Activated T-cell treated with anti-CD3 and anti-CD28 coated beads, Interleukin-2, amount 50 U/mL, for 72 hours (primary cell): ENCODE measurements at regions not wholly inside any gene's neighbourhood (a gene's known extent, or its start where the extent isn't known, plus 50 kb on each side); places are given as distances from the start of the nearest gene placed in this dataset.

Experiments
- ATAC-seq, 2 donors: fragments of 150-1000 bp; cut with Tn5 transposase; replicated peaks in 1 of 2; 2 replicates each; pipeline ENCODE4 v1.10.0; 2021; ENCODE audit warnings: moderate library complexity in 2 of 2, mild to moderate bottlenecking in 1 of 2
- DNase-seq, 2 donors: peaks; one replicate each; pipeline ENCODE4 v3.0.0; 2021 to 2022; ENCODE audit warnings: mixed read lengths in 1 of 2
- H3K27ac Mint-ChIP-seq: one replicate; pipeline ENCODE4 v1.8.0; 2022; ENCODE audit warnings: mild to moderate bottlenecking, moderate library complexity, mixed read lengths
- H3K27me3 Mint-ChIP-seq: one replicate; pipeline ENCODE4 v1.8.0; 2022; ENCODE audit warnings: low read depth, mixed read lengths
- H3K36me3 Mint-ChIP-seq, 2 donors: one replicate each; pipeline ENCODE4 v1.8.0; 2022; ENCODE audit warnings: mixed read lengths in 2 of 2, mild to moderate bottlenecking in 1 of 2; ENCODE audit not compliant: insufficient read depth in 2 of 2
- H3K4me1 Mint-ChIP-seq: one replicate; pipeline ENCODE4 v1.8.0; 2022; ENCODE audit warnings: low read depth, mixed read lengths
- H3K4me3 Mint-ChIP-seq, 2 donors: one replicate each; pipeline ENCODE4 v1.8.0; 2022; ENCODE audit warnings: mild to moderate bottlenecking in 2 of 2, mixed read lengths in 2 of 2, moderate library complexity in 2 of 2
- H3K9me3 Mint-ChIP-seq, 2 donors: one replicate each; pipeline ENCODE4 v1.8.0; 2022; ENCODE audit warnings: mixed read lengths in 2 of 2

GRCh38 chr1:162927421-162927820 is 66.4 kb upstream of the CCDC190 start:
- no peak for ATAC-seq
- Mint-ChIP-seq H3K4me1 (peaks cover 1% of the 10 kb centered on the region), H3K9me3 (no peaks in the 10 kb centered on the region), H3K4me3 (no peak overlapping the region), H3K36me3 (no peaks in the 10 kb centered on the region), H3K27me3 (peaks cover 36% of the 10 kb centered on the region), H3K27ac (no peak overlapping the region)
- no peak for DNase-seq

DNA sequence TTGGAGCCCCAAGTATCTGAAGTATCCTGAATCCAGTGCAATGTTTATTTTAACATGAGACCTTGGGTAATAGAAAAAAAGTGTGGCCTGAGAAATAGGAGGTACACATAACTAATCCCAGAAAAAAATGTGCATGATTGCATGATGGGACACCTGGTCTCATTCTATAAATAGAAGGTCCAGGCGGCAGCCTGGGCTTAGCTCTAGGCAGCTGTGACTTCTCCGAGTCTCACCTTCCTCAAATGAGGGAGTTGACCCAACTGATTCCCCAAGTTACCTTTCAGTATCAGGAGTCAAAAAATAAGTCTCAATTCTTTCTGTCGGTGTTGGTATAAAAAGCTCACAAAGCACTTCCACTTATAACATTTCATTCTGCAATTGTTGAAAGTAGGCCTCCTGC is 65.9 kb upstream of the CCDC190 start:
- H3K9me3 Mint-ChIP-seq: no peaks in the 10 kb centered on the region
- no peak overlapping the region for H3K27ac Mint-ChIP-seq
- peaks cover 6% of the 10 kb centered on the region for H3K4me1 Mint-ChIP-seq
- DNase-seq (no peak), ATAC-seq (no peak)
- H3K4me3 Mint-ChIP-seq: no peak overlapping the region
- peaks cover 32% of the 10 kb centered on the region for H3K27me3 Mint-ChIP-seq
- no peaks in the 10 kb centered on the region for H3K36me3 Mint-ChIP-seq

GRCh38 chr1:162924179-162924578 is 63.2 kb upstream of the CCDC190 start:
- Mint-ChIP-seq H3K9me3 (no peaks in the 10 kb centered on the region), H3K4me3 (no peak overlapping the region), H3K4me1 (peaks cover 7% of the 10 kb centered on the region), H3K27ac (no peak overlapping the region), H3K27me3 (peaks cover 15% of the 10 kb centered on the region), H3K36me3 (no peaks in the 10 kb centered on the region)
- ATAC-seq: no peak
- DNase-seq: no peak

- no peaks in the 10 kb centered on the region for H3K36me3 Mint-ChIP-seq
- ATAC-seq (no peak), DNase-seq (no peak)
Measured at GRCh38 chr1:162922201-162922600, 61.2 kb upstream of the CCDC190 start.

DNA sequence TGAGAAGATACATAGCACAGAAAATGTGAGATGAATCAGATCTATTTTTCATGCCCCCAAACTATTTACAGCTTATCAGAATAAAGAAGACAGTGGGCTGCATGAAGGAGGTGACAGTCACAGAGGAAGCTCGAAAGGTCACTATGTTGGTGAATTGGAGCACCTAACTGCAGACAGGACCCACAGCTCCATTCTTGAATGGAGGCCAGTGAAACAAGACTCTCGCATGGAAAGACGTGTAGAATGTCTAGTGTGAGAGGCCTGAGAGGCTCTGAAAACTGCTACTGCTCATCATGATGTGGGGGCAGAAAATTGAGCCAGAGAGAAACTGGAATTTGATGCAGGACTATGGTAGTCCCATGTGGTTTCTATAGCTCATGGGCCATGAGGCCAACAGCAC is 60.3 kb upstream of the CCDC190 start:
- Mint-ChIP-seq H3K27me3 (peaks cover 17% of the 10 kb centered on the region), H3K4me3 (no peak overlapping the region), H3K27ac (no peak overlapping the region), H3K4me1 (peaks cover 7% of the 10 kb centered on the region), H3K36me3 (no peaks in the 10 kb centered on the region), H3K9me3 (no peaks in the 10 kb centered on the region)
- no peak for ATAC-seq
- DNase-seq: no peak

More at GRCh38 chr1:162922201-162922600, 61.2 kb upstream of the CCDC190 start:
- Mint-ChIP-seq H3K4me3 (no peak overlapping the region), H3K27ac (no peak overlapping the region), H3K4me1 (peaks cover 7% of the 10 kb centered on the region), H3K9me3 (no peaks in the 10 kb centered on the region), H3K27me3 (peaks cover 17% of the 10 kb centered on the region)

GRCh38 chr1:162919034-162919433 is 58.1 kb upstream of the CCDC190 start:
- DNase-seq (no peak), ATAC-seq (no peak)
- H3K9me3 Mint-ChIP-seq: peaks cover 1% of the 10 kb centered on the region in 2 donors
- H3K4me1 Mint-ChIP-seq: peaks cover 7% of the 10 kb centered on the region
- H3K27me3 Mint-ChIP-seq: peaks cover 6% of the 10 kb centered on the region
- H3K36me3 Mint-ChIP-seq: no peaks in the 10 kb centered on the region
- no peak overlapping the region for H3K27ac Mint-ChIP-seq
- no peak overlapping the region for H3K4me3 Mint-ChIP-seq

DNA sequence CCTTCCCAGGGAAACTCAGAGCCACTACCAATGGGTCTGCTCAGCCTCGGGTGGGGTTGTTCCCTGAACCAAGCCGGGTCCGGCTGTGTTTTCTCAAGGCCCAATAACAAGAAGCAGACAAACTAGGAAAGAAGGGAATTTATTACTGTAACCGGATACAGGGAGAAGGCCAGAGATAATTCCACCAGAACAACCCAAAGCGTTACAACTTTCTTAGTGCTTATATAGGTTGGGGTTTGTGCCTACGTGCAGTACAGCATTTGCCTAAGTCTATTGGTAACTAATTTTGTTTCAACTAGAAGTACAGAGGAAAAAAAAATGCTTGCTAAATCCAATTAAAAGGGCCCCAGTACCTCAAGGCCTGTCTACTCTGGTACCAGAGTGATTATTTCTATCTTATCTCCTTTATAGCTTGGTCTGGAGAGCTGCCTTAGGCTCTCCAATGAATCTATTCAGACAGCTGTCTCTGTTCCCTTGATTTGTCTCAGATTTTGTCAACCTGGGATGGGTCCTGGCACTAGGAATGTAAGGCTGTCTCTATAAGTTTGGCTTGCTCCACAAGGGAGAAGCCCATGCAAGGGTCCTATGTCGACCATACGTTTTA is 57.3 kb upstream of the CCDC190 start:
- no peak overlapping the region for H3K27ac Mint-ChIP-seq
- no peak for DNase-seq
- H3K27me3 Mint-ChIP-seq: peaks cover 6% of the 10 kb centered on the region
- ATAC-seq: no peak
- no peak overlapping the region for H3K4me3 Mint-ChIP-seq
- H3K9me3 Mint-ChIP-seq: peaks cover 1% of the 10 kb centered on the region in 2 donors
- H3K36me3 Mint-ChIP-seq: no peaks in the 10 kb centered on the region
- peaks cover 7% of the 10 kb centered on the region for H3K4me1 Mint-ChIP-seq

DNA sequence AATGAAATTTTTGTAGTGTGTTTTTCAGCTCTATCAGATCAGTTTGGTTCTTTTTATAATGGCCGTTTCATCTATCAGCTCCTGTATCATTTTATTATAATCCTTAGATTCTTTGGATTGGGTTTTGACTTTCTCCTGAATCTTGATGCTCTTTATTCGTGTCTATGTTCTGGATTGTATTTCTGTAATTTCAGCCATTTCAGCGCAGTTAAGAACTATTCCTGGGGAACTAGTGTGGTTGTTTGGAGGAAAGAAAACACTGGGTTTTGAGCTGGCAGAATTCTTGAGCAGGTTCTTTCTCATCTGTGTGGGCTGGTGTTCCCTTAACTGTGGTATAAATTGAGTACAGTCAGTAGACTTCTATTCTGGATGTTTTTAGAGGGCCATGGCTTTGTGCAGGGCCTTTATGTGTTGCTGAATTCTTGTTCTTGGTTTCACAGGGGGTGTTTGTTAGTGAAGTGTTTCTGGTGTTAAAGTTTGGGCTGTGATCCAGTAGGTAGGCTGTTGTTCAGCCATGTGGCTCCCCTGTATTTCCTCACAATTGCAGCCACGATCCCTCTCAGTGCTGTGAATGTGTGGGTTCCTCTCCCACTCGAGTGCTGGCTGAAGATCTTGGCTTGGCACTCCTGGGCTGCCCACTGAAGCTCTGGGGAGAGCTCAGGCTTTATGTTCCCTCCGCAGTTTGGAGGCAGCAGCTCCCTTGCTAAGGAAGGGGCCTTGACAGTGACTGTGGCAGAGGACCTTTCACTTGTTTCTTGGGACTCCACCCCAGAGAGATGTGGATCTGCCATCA is 56.0 kb upstream of the CCDC190 start:
- no peak overlapping the region for H3K4me3 Mint-ChIP-seq
- peaks cover 5 to 6% of the 10 kb centered on the region in 2 donors for H3K9me3 Mint-ChIP-seq
- peaks cover 5 to 11% of the 10 kb centered on the region in 2 donors for H3K36me3 Mint-ChIP-seq
- ATAC-seq (no peak), DNase-seq (no peak)
- H3K27me3 Mint-ChIP-seq: peaks cover 6% of the 10 kb centered on the region
- H3K27ac Mint-ChIP-seq: no peak overlapping the region
- peaks cover 2% of the 10 kb centered on the region for H3K4me1 Mint-ChIP-seq

- peaks cover 5 to 7% of the 10 kb centered on the region in 2 donors for H3K9me3 Mint-ChIP-seq
- ATAC-seq (no peak), DNase-seq (no peak)
- no peak overlapping the region for H3K4me3 Mint-ChIP-seq
- no peak overlapping the region for H3K27ac Mint-ChIP-seq
- H3K27me3 Mint-ChIP-seq: peaks cover 6% of the 10 kb centered on the region
- H3K36me3 Mint-ChIP-seq: peaks cover 6 to 12% of the 10 kb centered on the region in 2 donors
- no peaks in the 10 kb centered on the region for H3K4me1 Mint-ChIP-seq
Measured at GRCh38 chr1:162916407-162916806, 55.4 kb upstream of the CCDC190 start.

DNA sequence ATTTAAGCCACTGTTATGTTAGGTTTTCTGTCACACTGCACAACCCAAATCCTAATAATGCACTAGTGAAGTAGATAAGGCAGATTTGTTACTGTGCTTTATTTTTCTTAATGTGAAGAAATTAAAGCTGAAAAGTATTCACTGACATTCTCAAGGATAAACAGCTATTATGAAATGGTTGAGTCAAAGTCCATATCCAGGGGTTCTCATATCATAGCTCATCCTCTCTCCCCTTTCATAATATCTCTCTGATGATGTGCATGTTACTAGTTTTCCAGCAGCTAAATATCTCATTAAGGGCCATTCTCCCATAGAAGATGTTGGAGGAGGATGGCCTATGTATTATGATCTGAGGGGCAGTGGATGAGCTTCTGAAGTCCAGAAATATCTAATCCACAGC is 53.6 kb upstream of the CCDC190 start:
- Mint-ChIP-seq H3K36me3 (peaks cover 6 to 12% of the 10 kb centered on the region in 2 donors), H3K4me1 (no peaks in the 10 kb centered on the region), H3K4me3 (no peak overlapping the region), H3K9me3 (peaks cover 5 to 7% of the 10 kb centered on the region in 2 donors), H3K27ac (no peak overlapping the region), H3K27me3 (peaks cover 6% of the 10 kb centered on the region)
- ATAC-seq: no peak
- DNase-seq: no peak

DNA sequence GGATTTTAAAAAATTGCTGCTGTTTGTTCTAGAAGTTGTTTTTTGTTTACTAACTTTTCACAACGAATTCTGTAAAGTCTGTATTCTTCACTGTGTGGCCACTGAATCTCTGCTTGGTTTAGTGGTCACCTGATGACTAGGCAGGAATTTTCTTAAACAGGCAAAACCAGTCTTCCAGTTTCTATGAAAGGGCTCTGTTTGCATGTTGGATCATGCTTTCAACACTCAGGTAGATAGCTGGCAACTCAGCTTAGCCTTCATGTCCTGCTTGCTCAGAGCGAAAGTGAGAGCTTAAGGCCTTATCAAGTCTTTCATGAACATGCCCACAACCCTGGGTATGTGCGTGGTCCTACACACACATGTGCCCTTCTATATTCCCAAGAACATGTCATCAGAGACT is 52.4 kb upstream of the CCDC190 start:
- no peaks in the 10 kb centered on the region for H3K4me1 Mint-ChIP-seq
- H3K36me3 Mint-ChIP-seq: peaks cover 6 to 12% of the 10 kb centered on the region in 2 donors
- H3K27ac Mint-ChIP-seq: no peak overlapping the region
- no peak for DNase-seq
- ATAC-seq: no peak
- peaks cover 5 to 7% of the 10 kb centered on the region in 2 donors for H3K9me3 Mint-ChIP-seq
- peaks cover 6% of the 10 kb centered on the region for H3K27me3 Mint-ChIP-seq
- no peak overlapping the region for H3K4me3 Mint-ChIP-seq

- no peaks in the 10 kb centered on the region for H3K4me1 Mint-ChIP-seq
- no peak overlapping the region for H3K4me3 Mint-ChIP-seq
- no peak for DNase-seq
- H3K9me3 Mint-ChIP-seq: peaks cover 5 to 7% of the 10 kb centered on the region in 2 donors
- H3K27ac Mint-ChIP-seq: no peak overlapping the region
- H3K36me3 Mint-ChIP-seq: peaks cover 6 to 12% of the 10 kb centered on the region in 2 donors
- no peaks in the 10 kb centered on the region for H3K27me3 Mint-ChIP-seq
- ATAC-seq: no peak
Measured at GRCh38 chr1:162912061-162912667, 51.2 kb upstream of the CCDC190 start.
